Osteoblast (primary cell): ENCODE measurements at regions not wholly inside any gene's neighbourhood (a gene's known extent, or its start where the extent isn't known, plus 50 kb on each side); places are given as distances from the start of the nearest gene placed in this dataset.

Experiments used
- DNase-seq: peaks from one replicate; pipeline ENCODE4 v3.0.0; 2011; ENCODE audit warnings: low spot score, mixed read lengths; ENCODE audit not compliant: insufficient read length; ENCODE audit errors: missing footprints
- H2AFZ ChIP-seq: 2 replicates; pipeline ENCODE4 v1.6.0; 2011; ENCODE audit warnings: mild to moderate bottlenecking, low read length
- H3K27ac ChIP-seq: 2 replicates; pipeline ENCODE4 v1.5.1; 2011; ENCODE audit warnings: mild to moderate bottlenecking, low read depth, low read length, moderate library complexity
- H3K27me3 ChIP-seq: 2 replicates; pipeline ENCODE4 v1.6.0; 2012; ENCODE audit warnings: mild to moderate bottlenecking, control low read depth, inconsistent platforms, low read length, moderate library complexity; ENCODE audit not compliant: insufficient read depth
- H3K36me3 ChIP-seq: 2 replicates; pipeline ENCODE4 v1.5.1; 2011; ENCODE audit warnings: mild to moderate bottlenecking, low read length, control low read depth, moderate library complexity; ENCODE audit not compliant: insufficient read depth
- H3K4me1 ChIP-seq: 2 replicates; pipeline ENCODE4 v1.5.1; 2011; ENCODE audit warnings: mild to moderate bottlenecking, low read length, control low read depth, moderate library complexity; ENCODE audit not compliant: insufficient read depth
- H3K4me2 ChIP-seq: 2 replicates; pipeline ENCODE4 v1.6.0; 2011; ENCODE audit warnings: mild to moderate bottlenecking, low read length; ENCODE audit not compliant: insufficient read depth
- H3K4me3 ChIP-seq: fragments of 200-600 bp; sonication (generic); 3 replicates; pipeline ENCODE4 v1.5.1; 2012; ENCODE audit warnings: mild to moderate bottlenecking, low read length, inconsistent platforms; ENCODE audit not compliant: insufficient read depth
- H3K79me2 ChIP-seq: 2 replicates; pipeline ENCODE4 v1.6.0; 2012; ENCODE audit warnings: mild to moderate bottlenecking, low read length, control low read depth, inconsistent platforms; ENCODE audit not compliant: insufficient read depth
- H3K9me3 ChIP-seq: 2 replicates; pipeline ENCODE4 v1.5.1; 2011; ENCODE audit warnings: low read depth, low read length, control low read depth
- H4K20me1 ChIP-seq: 2 replicates; pipeline ENCODE4 v1.6.0; 2012; ENCODE audit warnings: mild to moderate bottlenecking, low read length, control low read depth; ENCODE audit not compliant: insufficient read depth
- CTCF ChIP-seq: IDR thresholded peaks from 2 replicates; pipeline ENCODE4 v1.5.1; 2011; ENCODE audit warnings: mild to moderate bottlenecking, low read depth, low read length, moderate library complexity; ENCODE audit errors: extremely low read depth

GRCh38 chr11:81647374-81647773 lies 1086.3 kb downstream of the FAM181B start:
- Histone ChIP-seq H3K4me2 (no peak overlapping the region), H3K79me2 (no peaks in the 10 kb centered on the region), H3K27ac (no peak overlapping the region), H3K4me3 (no peak overlapping the region), H3K4me1 (no peaks in the 10 kb centered on the region), H3K27me3 (no peaks in the 10 kb centered on the region), H3K36me3 (no peaks in the 10 kb centered on the region), H4K20me1 (no peaks in the 10 kb centered on the region), H2AFZ (no peak overlapping the region), H3K9me3 (no peaks in the 10 kb centered on the region)
- DNase-seq: no peak
- TF ChIP-seq CTCF: no peak

GRCh38 chr11:81644239-81644840 lies 1089.3 kb downstream of the FAM181B start:
- Histone ChIP-seq H3K9me3 (no peaks in the 10 kb centered on the region), H4K20me1 (no peaks in the 10 kb centered on the region), H3K4me1 (no peaks in the 10 kb centered on the region), H3K4me2 (no peak overlapping the region), H3K36me3 (no peaks in the 10 kb centered on the region), H2AFZ (no peak overlapping the region), H3K4me3 (no peak overlapping the region), H3K27ac (no peak overlapping the region), H3K79me2 (no peaks in the 10 kb centered on the region), H3K27me3 (no peaks in the 10 kb centered on the region)
- peak; percentile 55 for TF ChIP-seq CTCF
- DNase-seq: peak; percentile 15

- Histone ChIP-seq H4K20me1 (no peaks in the 10 kb centered on the region), H3K4me2 (no peak overlapping the region), H2AFZ (no peak overlapping the region), H3K9me3 (peaks cover 3% of the 10 kb centered on the region), H3K27me3 (no peaks in the 10 kb centered on the region), H3K4me1 (no peaks in the 10 kb centered on the region), H3K4me3 (no peak overlapping the region), H3K79me2 (no peaks in the 10 kb centered on the region), H3K27ac (no peak overlapping the region), H3K36me3 (no peaks in the 10 kb centered on the region)
- no peak for DNase-seq
- TF ChIP-seq CTCF: no peak
These were observed 1099.2 kb downstream of the FAM181B start for GRCh38 chr11:81634483-81634882.

GRCh38 chr11:81602508-81602907 lies 1131.2 kb downstream of the FAM181B start:
- Histone ChIP-seq H3K27me3 (no peaks in the 10 kb centered on the region), H3K4me1 (no peaks in the 10 kb centered on the region), H3K9me3 (no peaks in the 10 kb centered on the region), H3K27ac (no peak overlapping the region), H3K79me2 (no peaks in the 10 kb centered on the region), H3K4me2 (no peak overlapping the region), H3K4me3 (no peak overlapping the region), H4K20me1 (no peaks in the 10 kb centered on the region), H3K36me3 (no peaks in the 10 kb centered on the region), H2AFZ (no peak overlapping the region)
- TF ChIP-seq CTCF: no peak
- no peak for DNase-seq
